Esophagus squamous epithelium (tissue), 4 donors: ENCODE measurements at regions not wholly inside any gene's neighbourhood (a gene's known extent, or its start where the extent isn't known, plus 50 kb on each side); places are given as distances from the start of the nearest gene placed in this dataset.

ENCODE experiments used
- POLR2A ChIP-seq, 4 donors: fragments of 450-650 bp; IDR thresholded peaks; one replicate each; pipeline ENCODE4 v1.6.1; 2017; ENCODE audit warnings: antibody characterized with exemption in 4 of 4, mild to moderate bottlenecking in 4 of 4, moderate library complexity in 3 of 4
- TF ChIP-seq, protein P1 (sequence below), 6 experiments: fragments of 450-650 bp in 4 of 6; fragments of 200-600 bp in 2 of 6; sonication (generic) in 2 of 6; IDR thresholded peaks; one replicate each; pipeline ENCODE4 v1.5.1; 2016 to 2019; ENCODE audit warnings: antibody characterized with exemption in 6 of 6, mild to moderate bottlenecking in 4 of 6, moderate library complexity in 4 of 6

DNA sequence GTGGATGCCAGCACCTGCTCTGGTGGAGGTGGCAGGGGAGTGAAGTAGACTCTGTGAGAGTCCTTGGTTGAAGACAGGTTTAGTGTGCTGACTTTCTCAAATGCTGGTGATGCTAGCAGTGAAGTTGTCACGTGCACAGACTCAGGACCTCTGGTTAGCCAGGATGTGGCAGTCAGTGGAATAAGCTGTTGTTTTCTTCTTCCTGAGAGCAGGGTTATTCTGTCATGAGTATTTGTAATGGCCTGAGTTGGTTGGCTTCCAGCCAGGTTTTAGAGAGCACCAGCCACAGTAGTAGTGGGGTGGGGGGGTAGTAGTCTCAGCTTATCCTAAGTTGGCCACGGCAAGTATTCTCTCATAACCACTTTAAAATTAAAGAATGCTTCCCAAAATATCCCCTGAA is 169.7 kb upstream of the FOXN2 start:
- TF ChIP-seq, protein P1, sequence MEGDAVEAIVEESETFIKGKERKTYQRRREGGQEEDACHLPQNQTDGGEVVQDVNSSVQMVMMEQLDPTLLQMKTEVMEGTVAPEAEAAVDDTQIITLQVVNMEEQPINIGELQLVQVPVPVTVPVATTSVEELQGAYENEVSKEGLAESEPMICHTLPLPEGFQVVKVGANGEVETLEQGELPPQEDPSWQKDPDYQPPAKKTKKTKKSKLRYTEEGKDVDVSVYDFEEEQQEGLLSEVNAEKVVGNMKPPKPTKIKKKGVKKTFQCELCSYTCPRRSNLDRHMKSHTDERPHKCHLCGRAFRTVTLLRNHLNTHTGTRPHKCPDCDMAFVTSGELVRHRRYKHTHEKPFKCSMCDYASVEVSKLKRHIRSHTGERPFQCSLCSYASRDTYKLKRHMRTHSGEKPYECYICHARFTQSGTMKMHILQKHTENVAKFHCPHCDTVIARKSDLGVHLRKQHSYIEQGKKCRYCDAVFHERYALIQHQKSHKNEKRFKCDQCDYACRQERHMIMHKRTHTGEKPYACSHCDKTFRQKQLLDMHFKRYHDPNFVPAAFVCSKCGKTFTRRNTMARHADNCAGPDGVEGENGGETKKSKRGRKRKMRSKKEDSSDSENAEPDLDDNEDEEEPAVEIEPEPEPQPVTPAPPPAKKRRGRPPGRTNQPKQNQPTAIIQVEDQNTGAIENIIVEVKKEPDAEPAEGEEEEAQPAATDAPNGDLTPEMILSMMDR (IDR thresholded peaks at IDR 0.05): no peak
- TF ChIP-seq POLR2A (IDR thresholded peaks at IDR 0.05): no peak
